ENCODE measurements at regions not wholly inside any gene's neighbourhood (a gene's known extent, or its start where the extent isn't known, plus 50 kb on each side); places are given as distances from the start of the nearest gene placed in this dataset.

DNA sequence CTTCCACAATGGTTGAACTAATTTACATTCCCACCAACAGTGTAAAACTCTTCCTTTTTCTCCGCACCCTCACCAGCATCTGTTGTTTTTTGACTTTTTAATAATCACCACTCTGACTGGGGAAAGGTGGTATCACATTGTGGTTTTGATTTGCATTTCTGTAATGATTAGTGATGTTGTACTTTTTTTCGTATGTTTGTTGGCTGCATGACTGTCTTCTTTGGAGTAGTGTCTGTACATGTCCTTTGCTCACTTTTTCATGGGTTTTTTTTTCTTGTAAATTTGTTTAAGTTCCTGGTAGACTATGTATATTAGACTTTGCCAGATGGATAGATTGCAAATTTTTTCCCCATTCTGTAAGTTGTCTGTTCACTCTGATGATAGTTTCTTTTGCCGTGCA is 574.8 kb downstream of the KCNJ3 start:
- no peak overlapping the region for H3K9ac ChIP-seq (ENCODE audit: low read depth, low read length, poor library complexity)
- H3K9me3 ChIP-seq (replicated peaks in 1 of 2; ENCODE audit: control insufficient read depth in 2 of 2, insufficient read depth in 1 of 2, low read depth in 1 of 2, low read length in 2 of 2): no peaks in the 10 kb centered on the region
- no peak overlapping the region for H4K8ac ChIP-seq (ENCODE audit: low read depth, low read length)
- H3K27ac ChIP-seq (replicated peaks; ENCODE audit: low read length): no peak overlapping the region
- H3K23ac ChIP-seq (ENCODE audit: low read depth, low read length, poor library complexity): no peak overlapping the region
- no peaks in the 10 kb centered on the region for H3K36me3 ChIP-seq (replicated peaks in 1 of 2; ENCODE audit: control insufficient read depth in 2 of 2, insufficient read depth in 2 of 2, low read length in 2 of 2)
- no peaks in the 10 kb centered on the region for H3K79me1 ChIP-seq (ENCODE audit: low read depth, low read length)
- no peak overlapping the region for H2BK15ac ChIP-seq (ENCODE audit: low read length)
- no peak overlapping the region for H2BK120ac ChIP-seq (ENCODE audit: low read depth, low read length)
- WGBS, 2 donors (ENCODE audit: extremely low coverage in 2 of 2, insufficient read length in 2 of 2, insufficient replicate concordance in 1 of 2): no CpG with 5 or more reads among the region's 3 CpGs
- no peak overlapping the region for H4K91ac ChIP-seq (ENCODE audit: low read depth, low read length, poor library complexity)
- H3K4ac ChIP-seq (ENCODE audit: low read length): no peak overlapping the region
- H2BK12ac ChIP-seq (ENCODE audit: low read length): no peak overlapping the region
- H3K18ac ChIP-seq (ENCODE audit: low read length): no peak overlapping the region
- DNase-seq (ENCODE audit: low spot score): no peak
- H2AK5ac ChIP-seq (ENCODE audit: low read depth, low read length): no peak overlapping the region
- H3K14ac ChIP-seq (ENCODE audit: low read length): no peak overlapping the region
- no peak overlapping the region for H3K4me2 ChIP-seq (ENCODE audit: insufficient read depth, low read length, poor library complexity, severe bottlenecking)
- H2BK5ac ChIP-seq (ENCODE audit: low read length): no peak overlapping the region
- no peaks in the 10 kb centered on the region for H3K27me3 ChIP-seq (ENCODE audit: control insufficient read depth in 3 of 3, insufficient read depth in 3 of 3, low read depth in 1 of 3, low read length in 3 of 3)
- H3K4me1 ChIP-seq (ENCODE audit: control insufficient read depth in 2 of 2, insufficient read depth in 1 of 2, low read depth in 1 of 2, low read length in 2 of 2): no peaks in the 10 kb centered on the region
- no peak overlapping the region for H2AFZ ChIP-seq (ENCODE audit: low read length)
- H3K4me3 ChIP-seq (ENCODE audit: low read length in 2 of 2): no peak overlapping the region

GRCh38 chr2:155266583-155266982 is 568.1 kb downstream of the KCNJ3 start:
- Histone ChIP-seq H3K14ac (ENCODE audit: low read length) (no peak overlapping the region), H3K79me1 (ENCODE audit: low read depth, low read length) (no peaks in the 10 kb centered on the region), H3K36me3 (replicated peaks in 1 of 2; ENCODE audit: control insufficient read depth in 2 of 2, insufficient read depth in 2 of 2, low read length in 2 of 2) (no peaks in the 10 kb centered on the region), H3K27ac (replicated peaks; ENCODE audit: low read length) (no peak overlapping the region), H2BK120ac (ENCODE audit: low read depth, low read length) (no peak overlapping the region), H3K4me1 (ENCODE audit: control insufficient read depth in 2 of 2, insufficient read depth in 1 of 2, low read depth in 1 of 2, low read length in 2 of 2) (no peaks in the 10 kb centered on the region), H3K4me3 (ENCODE audit: low read length in 2 of 2) (no peak overlapping the region), H3K4me2 (ENCODE audit: insufficient read depth, low read length, poor library complexity, severe bottlenecking) (no peak overlapping the region), H4K8ac (ENCODE audit: low read depth, low read length) (no peak overlapping the region), H3K4ac (ENCODE audit: low read length) (no peak overlapping the region), H4K91ac (ENCODE audit: low read depth, low read length, poor library complexity) (no peak overlapping the region), H3K18ac (ENCODE audit: low read length) (no peak overlapping the region), H3K9me3 (replicated peaks in 1 of 2; ENCODE audit: control insufficient read depth in 2 of 2, insufficient read depth in 1 of 2, low read depth in 1 of 2, low read length in 2 of 2) (no peaks in the 10 kb centered on the region), H2BK12ac (ENCODE audit: low read length) (no peak overlapping the region), H3K9ac (ENCODE audit: low read depth, low read length, poor library complexity) (no peak overlapping the region), H2BK5ac (ENCODE audit: low read length) (no peak overlapping the region), H2AK5ac (ENCODE audit: low read depth, low read length) (no peak overlapping the region), H3K27me3 (ENCODE audit: control insufficient read depth in 3 of 3, insufficient read depth in 3 of 3, low read depth in 1 of 3, low read length in 3 of 3) (no peaks in the 10 kb centered on the region), H2AFZ (ENCODE audit: low read length) (no peak overlapping the region), H2BK15ac (ENCODE audit: low read length) (no peak overlapping the region), H3K23ac (ENCODE audit: low read depth, low read length, poor library complexity) (no peak overlapping the region)
- DNase-seq (ENCODE audit: low spot score): no peak
- no CpG with 5 or more reads among the region's 3 CpGs for WGBS, 2 donors (ENCODE audit: extremely low coverage in 2 of 2, insufficient read length in 2 of 2, insufficient replicate concordance in 1 of 2)

GRCh38 chr2:155266109-155266508 is 567.6 kb downstream of the KCNJ3 start:
- no peak overlapping the region for H3K18ac ChIP-seq (ENCODE audit: low read length)
- no peaks in the 10 kb centered on the region for H3K4me1 ChIP-seq (ENCODE audit: control insufficient read depth in 2 of 2, insufficient read depth in 1 of 2, low read depth in 1 of 2, low read length in 2 of 2)
- H2BK15ac ChIP-seq (ENCODE audit: low read length): no peak overlapping the region
- no peak overlapping the region for H2AK5ac ChIP-seq (ENCODE audit: low read depth, low read length)
- H4K8ac ChIP-seq (ENCODE audit: low read depth, low read length): no peak overlapping the region
- no peak overlapping the region for H2BK120ac ChIP-seq (ENCODE audit: low read depth, low read length)
- no peak overlapping the region for H4K91ac ChIP-seq (ENCODE audit: low read depth, low read length, poor library complexity)
- no peak overlapping the region for H3K23ac ChIP-seq (ENCODE audit: low read depth, low read length, poor library complexity)
- H3K36me3 ChIP-seq (replicated peaks in 1 of 2; ENCODE audit: control insufficient read depth in 2 of 2, insufficient read depth in 2 of 2, low read length in 2 of 2): no peaks in the 10 kb centered on the region
- H2AFZ ChIP-seq (ENCODE audit: low read length): no peak overlapping the region
- no peak overlapping the region for H3K9ac ChIP-seq (ENCODE audit: low read depth, low read length, poor library complexity)
- no peak for DNase-seq (ENCODE audit: low spot score)
- no peak overlapping the region for H3K27ac ChIP-seq (replicated peaks; ENCODE audit: low read length)
- H3K4ac ChIP-seq (ENCODE audit: low read length): no peak overlapping the region
- no peak overlapping the region for H3K4me3 ChIP-seq (ENCODE audit: low read length in 2 of 2)
- no peak overlapping the region for H3K14ac ChIP-seq (ENCODE audit: low read length)
- no peak overlapping the region for H2BK12ac ChIP-seq (ENCODE audit: low read length)
- H3K4me2 ChIP-seq (ENCODE audit: insufficient read depth, low read length, poor library complexity, severe bottlenecking): no peak overlapping the region
- H2BK5ac ChIP-seq (ENCODE audit: low read length): no peak overlapping the region
- H3K79me1 ChIP-seq (ENCODE audit: low read depth, low read length): no peaks in the 10 kb centered on the region
- H3K9me3 ChIP-seq (replicated peaks in 1 of 2; ENCODE audit: control insufficient read depth in 2 of 2, insufficient read depth in 1 of 2, low read depth in 1 of 2, low read length in 2 of 2): no peaks in the 10 kb centered on the region
- H3K27me3 ChIP-seq (ENCODE audit: control insufficient read depth in 3 of 3, insufficient read depth in 3 of 3, low read depth in 1 of 3, low read length in 3 of 3): no peaks in the 10 kb centered on the region
- no CpG with 5 or more reads among the region's 1 CpG for WGBS, 2 donors (ENCODE audit: extremely low coverage in 2 of 2, insufficient read length in 2 of 2, insufficient replicate concordance in 1 of 2)

DNA sequence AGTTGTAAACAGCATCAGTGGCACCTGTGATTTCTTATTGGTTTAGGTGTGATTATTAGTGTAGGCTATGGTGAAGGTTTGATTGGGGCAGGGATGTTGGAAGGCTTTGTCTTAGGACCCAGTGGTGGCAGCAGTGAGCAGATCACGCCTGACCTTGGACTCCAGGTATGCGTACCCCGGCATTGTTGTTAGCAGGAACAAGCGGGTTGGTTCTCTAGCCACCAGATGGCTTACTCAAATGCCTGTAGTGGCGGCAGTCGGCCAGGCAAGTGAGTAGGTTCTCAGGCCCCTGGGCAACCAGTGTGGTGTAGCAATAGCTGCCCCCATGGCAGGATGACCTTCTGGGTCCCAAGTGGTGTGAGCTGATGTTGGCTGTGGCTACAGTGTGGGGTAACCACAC is 558.3 kb downstream of the KCNJ3 start:
- DNase-seq (ENCODE audit: low spot score): no peak
- no peak overlapping the region for H3K14ac ChIP-seq (ENCODE audit: low read length)
- H3K9me3 ChIP-seq (replicated peaks in 1 of 2; ENCODE audit: control insufficient read depth in 2 of 2, insufficient read depth in 1 of 2, low read depth in 1 of 2, low read length in 2 of 2): no peaks in the 10 kb centered on the region

More for the DNA sequence above, 558.3 kb downstream of the KCNJ3 start:
- H3K23ac ChIP-seq (ENCODE audit: low read depth, low read length, poor library complexity): peak overlapping the region; percentile 65
- H2AK5ac ChIP-seq (ENCODE audit: low read depth, low read length): no peak overlapping the region
- no peak overlapping the region for H3K4me2 ChIP-seq (ENCODE audit: insufficient read depth, low read length, poor library complexity, severe bottlenecking)
- no peak overlapping the region for H3K4ac ChIP-seq (ENCODE audit: low read length)
- H2BK120ac ChIP-seq (ENCODE audit: low read depth, low read length): no peak overlapping the region
- peak overlapping the region; percentile 10 for H2BK12ac ChIP-seq (ENCODE audit: low read length)
- no peaks in the 10 kb centered on the region for H3K36me3 ChIP-seq (replicated peaks in 1 of 2; ENCODE audit: control insufficient read depth in 2 of 2, insufficient read depth in 2 of 2, low read length in 2 of 2)
- WGBS, 2 donors (ENCODE audit: extremely low coverage in 2 of 2, insufficient read length in 2 of 2, insufficient replicate concordance in 1 of 2): no CpG with 5 or more reads among the region's 6 CpGs
- no peaks in the 10 kb centered on the region for H3K27me3 ChIP-seq (ENCODE audit: control insufficient read depth in 3 of 3, insufficient read depth in 3 of 3, low read depth in 1 of 3, low read length in 3 of 3)
- H3K27ac ChIP-seq (replicated peaks; ENCODE audit: low read length): no peak overlapping the region
- H4K91ac ChIP-seq (ENCODE audit: low read depth, low read length, poor library complexity): no peak overlapping the region
- no peak overlapping the region for H4K8ac ChIP-seq (ENCODE audit: low read depth, low read length)
- no peak overlapping the region for H2AFZ ChIP-seq (ENCODE audit: low read length)
- no peak overlapping the region for H3K9ac ChIP-seq (ENCODE audit: low read depth, low read length, poor library complexity)
- no peak overlapping the region for H2BK15ac ChIP-seq (ENCODE audit: low read length)
- no peaks in the 10 kb centered on the region for H3K4me1 ChIP-seq (ENCODE audit: control insufficient read depth in 2 of 2, insufficient read depth in 1 of 2, low read depth in 1 of 2, low read length in 2 of 2)
- peak overlapping the region; percentile 38 for H3K18ac ChIP-seq (ENCODE audit: low read length)
- H3K4me3 ChIP-seq (ENCODE audit: low read length in 2 of 2): peak overlapping the region in 1 of 2 donors; percentile 3
- H2BK5ac ChIP-seq (ENCODE audit: low read length): no peak overlapping the region
- H3K79me1 ChIP-seq (ENCODE audit: low read depth, low read length): no peaks in the 10 kb centered on the region

Data from neuronal stem cell (in vitro differentiated cells).